Spleen (tissue), 11 donors: ENCODE measurements at regions not wholly inside any gene's neighbourhood (a gene's known extent, or its start where the extent isn't known, plus 50 kb on each side); places are given as distances from the start of the nearest gene placed in this dataset.

Experiments used
- DNase-seq: peaks from one replicate; pipeline ENCODE4 v3.0.0-alpha.2; 2020
- H3K27ac ChIP-seq, 8 donors: fragments of 200-600 bp; sonication (generic) in 7 of 8; 1 replicate in 4 of 8; 2 replicates in 4 of 8; pipeline versions ENCODE4 v1.5.0 to v1.8.0; 2016 to 2021; ENCODE audit warnings: inconsistent platforms in 4 of 8, mild to moderate bottlenecking in 4 of 8, moderate library complexity in 1 of 8
- H3K27me3 ChIP-seq, 7 donors: fragments of 200-600 bp; sonication (generic) in 6 of 7; replicated peaks in 1 of 7; 1 replicate in 4 of 7; 2 replicates in 3 of 7; pipeline versions ENCODE4 v1.5.0 to v1.8.0; 2016 to 2021; ENCODE audit warnings: inconsistent platforms in 3 of 7, mild to moderate bottlenecking in 1 of 7
- H3K36me3 ChIP-seq, 6 donors: fragments of 200-600 bp; sonication (generic) in 5 of 6; 1 replicate in 4 of 6; 2 replicates in 2 of 6; pipeline versions ENCODE4 v1.5.0 to v1.8.0; 2016 to 2021; ENCODE audit warnings: inconsistent platforms in 2 of 6
- H3K4me1 ChIP-seq, 6 donors: fragments of 200-600 bp; sonication (generic) in 5 of 6; 1 replicate in 3 of 6; 2 replicates in 3 of 6; pipeline versions ENCODE4 v1.5.0 to v1.8.0; 2016 to 2021; ENCODE audit warnings: inconsistent platforms in 3 of 6
- H3K4me3 ChIP-seq, 8 donors: fragments of 200-600 bp; sonication (generic) in 7 of 8; 1 replicate in 4 of 8; 2 replicates in 4 of 8; pipeline versions ENCODE4 v1.5.0 to v1.8.0; 2016 to 2021; ENCODE audit warnings: inconsistent platforms in 4 of 8, mild to moderate bottlenecking in 4 of 8, moderate library complexity in 2 of 8
- H3K9me3 ChIP-seq, 8 donors: fragments of 200-600 bp; sonication (generic) in 7 of 8; 1 replicate in 4 of 8; 2 replicates in 4 of 8; pipeline versions ENCODE4 v1.5.0 to v1.8.0; 2016 to 2021; ENCODE audit warnings: inconsistent platforms in 4 of 8
- POLR2A ChIP-seq, 3 donors: fragments of 450-650 bp; IDR thresholded peaks; one replicate each; pipeline ENCODE4 v1.5.1; 2017; ENCODE audit warnings: antibody characterized with exemption in 3 of 3, mild to moderate bottlenecking in 1 of 3
- POLR2AphosphoS5 ChIP-seq, 3 donors: sonication (generic); formaldehyde crosslinking; IDR thresholded peaks; one replicate each; pipeline ENCODE4 v1.5.1; 2017; ENCODE audit warnings: antibody characterized with exemption in 3 of 3
- WGBS, 5 donors: extraction: QIAGEN DNeasy Blood & Tissue Kit in 3 of 5; methylation state at CpG; one replicate each; pipeline versions ENCODE4 v1.1.5 to v1.1.7; 2013 to 2018; 5-methylcytosine and 5-hydroxymethylcytosine counted together
- intact Hi-C: fragments of 100-400 bp; cut with DNase I; formaldehyde crosslinking; loops from one replicate; pipeline ENCODE4 v1.15.0; 2023; ENCODE audit warnings: low total_unique reads
- TF ChIP-seq, protein P1 (sequence below), 11 experiments: fragments of 200-600 bp in 7 of 11; fragments of 450-650 bp in 4 of 11; sonication (generic) in 4 of 11; IDR thresholded peaks in 8 of 11; conservative IDR thresholded peaks in 3 of 11; 1 replicate in 7 of 11; 2 replicates in 4 of 11; pipeline versions ENCODE4 v1.4.0 to v1.8.0; 2016 to 2021; ENCODE audit warnings: antibody characterized with exemption in 11 of 11, inconsistent platforms in 4 of 11, mild to moderate bottlenecking in 1 of 11
- donor health status: healthy with polysubstance abuse.
- donor health status: DM: no; HTN: no; CAD: no; lungs with moderate emphysema.
- donor health status: DM: no; HTN: no; CAD: no.
- donor health status: Bipolar disorder and iron deficiency.
- donor health status: healthy.
- donor health status: DM: no; HTN: no; CAD: no.
- donor health status: DM: yes; HTN: yes; CAD: no.

DNA sequence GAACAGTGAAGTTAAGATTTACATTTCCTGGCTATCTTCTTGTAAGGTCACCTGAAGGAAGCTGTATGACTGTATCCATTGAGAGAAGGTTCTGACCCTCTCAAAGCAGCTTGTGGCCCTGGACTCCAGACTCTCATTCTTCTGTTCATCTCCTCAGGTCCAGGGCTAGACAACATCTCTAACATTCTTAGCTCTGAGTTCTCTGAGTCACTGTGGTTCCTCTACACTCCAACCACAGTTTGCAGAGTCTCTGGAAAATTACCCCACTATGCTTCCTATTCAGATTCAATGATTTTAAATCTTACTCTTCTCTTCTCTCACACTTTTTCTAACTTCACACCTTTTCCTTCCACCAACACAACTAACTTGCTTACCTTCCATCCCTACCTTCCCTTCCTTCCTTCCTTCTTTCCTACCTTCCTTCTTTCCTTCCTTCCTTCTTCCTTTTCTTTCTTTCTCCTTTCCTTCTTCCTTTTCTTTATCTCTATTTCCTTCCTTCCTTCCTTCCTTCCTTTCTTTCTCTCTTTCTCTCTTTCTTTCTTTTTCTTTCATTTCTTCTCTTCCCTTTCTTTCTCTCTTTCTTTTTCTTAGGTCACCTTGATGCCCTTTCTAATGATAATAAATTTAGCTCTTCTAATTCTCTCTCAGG, 824.3 kb upstream of the ZEB2 start:
- H3K4me3 ChIP-seq = no peak overlapping the region
- TF ChIP-seq, protein P1, sequence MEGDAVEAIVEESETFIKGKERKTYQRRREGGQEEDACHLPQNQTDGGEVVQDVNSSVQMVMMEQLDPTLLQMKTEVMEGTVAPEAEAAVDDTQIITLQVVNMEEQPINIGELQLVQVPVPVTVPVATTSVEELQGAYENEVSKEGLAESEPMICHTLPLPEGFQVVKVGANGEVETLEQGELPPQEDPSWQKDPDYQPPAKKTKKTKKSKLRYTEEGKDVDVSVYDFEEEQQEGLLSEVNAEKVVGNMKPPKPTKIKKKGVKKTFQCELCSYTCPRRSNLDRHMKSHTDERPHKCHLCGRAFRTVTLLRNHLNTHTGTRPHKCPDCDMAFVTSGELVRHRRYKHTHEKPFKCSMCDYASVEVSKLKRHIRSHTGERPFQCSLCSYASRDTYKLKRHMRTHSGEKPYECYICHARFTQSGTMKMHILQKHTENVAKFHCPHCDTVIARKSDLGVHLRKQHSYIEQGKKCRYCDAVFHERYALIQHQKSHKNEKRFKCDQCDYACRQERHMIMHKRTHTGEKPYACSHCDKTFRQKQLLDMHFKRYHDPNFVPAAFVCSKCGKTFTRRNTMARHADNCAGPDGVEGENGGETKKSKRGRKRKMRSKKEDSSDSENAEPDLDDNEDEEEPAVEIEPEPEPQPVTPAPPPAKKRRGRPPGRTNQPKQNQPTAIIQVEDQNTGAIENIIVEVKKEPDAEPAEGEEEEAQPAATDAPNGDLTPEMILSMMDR (IDR thresholded peaks at IDR 0.05 in 8 of 11, conservative IDR thresholded peaks at IDR 0.05 in 3 of 11) = no peak
- intact Hi-C loops = no loop called here
- H3K4me1 ChIP-seq = no peaks in the 10 kb centered on the region
- no peak overlapping the region for H3K27ac ChIP-seq
- no peaks in the 10 kb centered on the region for H3K27me3 ChIP-seq
- H3K9me3 ChIP-seq = peaks cover 0 to 8% (median 0%) of the 10 kb centered on the region in 8 donors
- DNase-seq = no peak
- H3K36me3 ChIP-seq = no peaks in the 10 kb centered on the region

DNA sequence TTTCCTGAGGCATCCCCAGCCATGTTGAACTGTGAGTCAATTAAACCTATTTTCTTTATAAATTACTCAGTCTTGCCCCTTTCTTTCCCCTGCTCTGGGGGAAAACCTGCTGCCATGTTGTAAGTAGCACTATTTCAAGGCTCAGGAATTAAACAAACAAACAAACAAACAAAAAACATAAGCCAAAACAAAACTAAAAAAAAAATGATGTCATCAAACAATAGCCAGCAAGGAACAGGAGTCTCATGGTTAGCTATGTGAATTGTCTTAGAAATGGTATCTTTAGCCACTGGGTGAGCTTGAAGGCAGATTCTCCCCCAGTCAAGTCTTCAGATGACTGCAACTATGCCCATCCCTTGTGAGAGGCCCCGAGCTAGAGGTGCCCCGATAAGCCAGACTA, 823.4 kb upstream of the ZEB2 start:
- intact Hi-C loops = no loop called here
- no peaks in the 10 kb centered on the region for H3K36me3 ChIP-seq

DNA sequence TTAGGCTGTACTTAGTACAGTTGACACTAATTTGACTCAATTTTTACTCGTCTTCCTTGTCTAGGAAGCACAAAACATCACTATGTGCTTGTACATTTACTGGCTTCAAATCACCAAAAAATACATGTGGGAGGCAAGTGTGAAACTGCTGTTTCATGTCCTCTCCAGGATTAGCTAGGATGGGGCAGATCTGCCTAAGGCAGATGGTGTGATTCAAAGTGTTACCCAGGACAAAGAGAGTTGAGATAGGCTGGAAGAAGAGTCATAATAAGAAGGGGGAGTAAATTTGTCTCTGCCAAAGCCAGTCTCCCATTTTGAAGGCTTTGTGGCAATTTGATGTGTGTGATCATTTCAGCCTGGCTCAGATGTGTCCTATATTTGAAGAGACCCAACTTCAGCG, 821.6 kb upstream of the ZEB2 start:
- H3K27ac ChIP-seq = no peak overlapping the region
- H3K9me3 ChIP-seq = peaks cover 0 to 8% (median 0%) of the 10 kb centered on the region in 8 donors
- H3K4me3 ChIP-seq = no peak overlapping the region
- intact Hi-C loops = no loop called here
- DNase-seq = no peak
- TF ChIP-seq POLR2AphosphoS5 (IDR thresholded peaks at IDR 0.05) (no peak), POLR2A (IDR thresholded peaks at IDR 0.05) (no peak)
- TF ChIP-seq, protein P1 (IDR thresholded peaks at IDR 0.05 in 8 of 11, conservative IDR thresholded peaks at IDR 0.05 in 3 of 11) = no peak
- no peaks in the 10 kb centered on the region for H3K36me3 ChIP-seq
- H3K4me1 ChIP-seq = no peaks in the 10 kb centered on the region
- H3K27me3 ChIP-seq = no peaks in the 10 kb centered on the region
- 67 to 86% (median 80%) methylated on average over 2 of the region's 2 CpGs for WGBS, 5 donors

More for the DNA sequence above, 823.4 kb upstream of the ZEB2 start:
- Histone ChIP-seq H3K27me3 (no peaks in the 10 kb centered on the region), H3K27ac (no peak overlapping the region), H3K9me3 (peaks cover 0 to 8% (median 0%) of the 10 kb centered on the region in 8 donors), H3K4me3 (no peak overlapping the region), H3K4me1 (no peaks in the 10 kb centered on the region)
- TF ChIP-seq, protein P1 (IDR thresholded peaks at IDR 0.05 in 8 of 11, conservative IDR thresholded peaks at IDR 0.05 in 3 of 11) = no peak
- TF ChIP-seq POLR2A (IDR thresholded peaks at IDR 0.05) = no peak
- no peak for TF ChIP-seq POLR2AphosphoS5 (IDR thresholded peaks at IDR 0.05)
- DNase-seq = no peak
- 45 to 71% (median 48%) methylated on average over 2 of the region's 2 CpGs for WGBS, 5 donors

DNA sequence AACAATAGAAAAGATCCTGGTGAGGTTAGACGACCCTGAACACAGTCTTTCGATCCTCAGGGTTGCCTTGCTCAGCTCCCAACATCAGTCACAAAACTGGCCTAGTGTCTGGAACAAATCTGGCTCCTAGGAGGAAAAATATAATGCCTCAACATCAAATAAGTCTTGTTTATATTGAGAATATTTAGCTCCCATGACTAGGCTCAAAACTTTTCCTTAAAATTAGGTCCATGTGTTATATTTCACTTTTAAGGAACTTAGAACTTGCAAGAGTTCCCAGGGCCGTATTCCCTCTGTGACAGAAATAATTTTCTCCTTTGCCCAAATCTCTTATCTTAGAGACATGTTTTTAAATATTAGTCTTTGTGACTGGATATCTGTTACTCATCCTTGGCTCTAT, 819.7 kb upstream of the ZEB2 start:
- no peaks in the 10 kb centered on the region for H3K27me3 ChIP-seq
- 79 to 88% (median 81%) methylated on average over 3 of the region's 3 CpGs for WGBS, 5 donors
- no peak for DNase-seq
- peaks cover 0 to 8% (median 0%) of the 10 kb centered on the region in 8 donors for H3K9me3 ChIP-seq
- no peaks in the 10 kb centered on the region for H3K4me1 ChIP-seq
- intact Hi-C loops = no loop called here
- H3K27ac ChIP-seq = no peak overlapping the region
- no peak overlapping the region for H3K4me3 ChIP-seq
- no peaks in the 10 kb centered on the region for H3K36me3 ChIP-seq
- no peak for TF ChIP-seq POLR2A (IDR thresholded peaks at IDR 0.05)
- no peak for TF ChIP-seq POLR2AphosphoS5 (IDR thresholded peaks at IDR 0.05)
- TF ChIP-seq, protein P1 (IDR thresholded peaks at IDR 0.05 in 8 of 11, conservative IDR thresholded peaks at IDR 0.05 in 3 of 11) = no peak
